Keratinocyte (primary cell): ENCODE measurements at regions not wholly inside any gene's neighbourhood (a gene's known extent, or its start where the extent isn't known, plus 50 kb on each side); places are given as distances from the start of the nearest gene placed in this dataset.

Experiments used
- DNase-seq: peaks from one replicate; pipeline ENCODE4 v3.0.0-alpha.2; 2011; ENCODE audit warnings: low read depth, missing footprints, low spot score
- FAIRE-seq: peaks from 2 replicates; lab custom pipeline; 2011; peaks lifted over from hg19 to GRCh38; lab: Jason Lieb, UNC
- H2AFZ ChIP-seq: 2 replicates; pipeline ENCODE4 v1.6.0; 2012; ENCODE audit warnings: low read length, control low read depth, inconsistent platforms; ENCODE audit not compliant: control insufficient read depth
- H3K27ac ChIP-seq: 2 replicates; pipeline ENCODE4 v1.5.1; 2011; ENCODE audit warnings: low read length; ENCODE audit not compliant: control insufficient read depth, insufficient read depth
- H3K27me3 ChIP-seq: 3 replicates; pipeline ENCODE4 v1.6.0; 2011; ENCODE audit warnings: low read length; ENCODE audit not compliant: control insufficient read depth, insufficient read depth; ENCODE audit errors: extremely low read depth
- H3K36me3 ChIP-seq, 2 experiments: 2 replicates in 1 of 2; 3 replicates in 1 of 2; pipeline ENCODE4 v1.5.1; 2011; ENCODE audit warnings: low read length in 2 of 2, mild to moderate bottlenecking in 1 of 2; ENCODE audit not compliant: control insufficient read depth in 2 of 2, insufficient read depth in 2 of 2; ENCODE audit errors: extremely low read depth in 1 of 2
- H3K4me1 ChIP-seq: 3 replicates; pipeline ENCODE4 v1.5.1; 2011; ENCODE audit warnings: low read length; ENCODE audit not compliant: control insufficient read depth, insufficient read depth; ENCODE audit errors: extremely low read depth
- H3K4me2 ChIP-seq: 3 replicates; pipeline ENCODE4 v1.6.0; 2011; ENCODE audit warnings: low read depth, low read length; ENCODE audit not compliant: control insufficient read depth, insufficient read depth; ENCODE audit errors: extremely low read depth
- H3K4me3 ChIP-seq, 3 experiments: fragments of 200-600 bp in 1 of 3; sonication (generic) in 1 of 3; 2 replicates in 2 of 3; 3 replicates in 1 of 3; pipeline ENCODE4 v1.5.1; 2011 to 2016; ENCODE audit warnings: low read length in 3 of 3, mild to moderate bottlenecking in 3 of 3, control low read depth in 2 of 3, inconsistent platforms in 1 of 3, low read depth in 1 of 3, mixed read lengths in 1 of 3, mixed run types in 1 of 3, moderate library complexity in 1 of 3; ENCODE audit not compliant: control insufficient read depth in 2 of 3, insufficient read depth in 2 of 3; ENCODE audit errors: extremely low read depth in 1 of 3
- H3K79me2 ChIP-seq: 2 replicates; pipeline ENCODE4 v1.6.0; 2012; ENCODE audit warnings: low read length; ENCODE audit not compliant: control insufficient read depth, insufficient read depth
- H3K9ac ChIP-seq: 3 replicates; pipeline ENCODE4 v1.6.0; 2011; ENCODE audit warnings: low read length; ENCODE audit not compliant: control insufficient read depth, insufficient read depth; ENCODE audit errors: extremely low read depth
- H3K9me1 ChIP-seq: 3 replicates; pipeline ENCODE4 v1.6.0; 2011; ENCODE audit warnings: low read length; ENCODE audit not compliant: control insufficient read depth, insufficient read depth; ENCODE audit errors: extremely low read depth
- H3K9me3 ChIP-seq: 2 replicates; pipeline ENCODE4 v1.5.1; 2012; ENCODE audit warnings: low read depth, low read length; ENCODE audit not compliant: control insufficient read depth
- H4K20me1 ChIP-seq: 3 replicates; pipeline ENCODE4 v1.6.0; 2011; ENCODE audit warnings: low read length; ENCODE audit not compliant: control insufficient read depth, insufficient read depth; ENCODE audit errors: extremely low read depth
- EZH2 ChIP-seq: IDR thresholded peaks from one replicate; pipeline ENCODE4 v1.6.1; 2012; ENCODE audit warnings: inconsistent platforms, mild to moderate bottlenecking, low read length, moderate library complexity
- dilution Hi-C: fragments of 300-500 bp; cut with MboI; formaldehyde crosslinking; loops from one replicate; pipeline ENCODE4 v1.7.0; 2020; ENCODE audit warnings: low sequenced_read_pairs; ENCODE audit not compliant: extremely low pct_ligation_motif_present
- TF ChIP-seq, protein P1 (sequence below), 3 experiments: IDR thresholded peaks in 1 of 3; conservative IDR thresholded peaks in 1 of 3; optimal IDR thresholded peaks in 1 of 3; 2 replicates in 2 of 3; 3 replicates in 1 of 3; pipeline versions ENCODE3 to v1.5.1; 2011; ENCODE audit warnings: low read length in 3 of 3, mild to moderate bottlenecking in 3 of 3, moderate library complexity in 2 of 3, control low read depth in 1 of 3, inconsistent platforms in 1 of 3; ENCODE audit not compliant: insufficient read depth in 2 of 3; ENCODE audit errors: extremely low read depth in 1 of 3

DNA sequence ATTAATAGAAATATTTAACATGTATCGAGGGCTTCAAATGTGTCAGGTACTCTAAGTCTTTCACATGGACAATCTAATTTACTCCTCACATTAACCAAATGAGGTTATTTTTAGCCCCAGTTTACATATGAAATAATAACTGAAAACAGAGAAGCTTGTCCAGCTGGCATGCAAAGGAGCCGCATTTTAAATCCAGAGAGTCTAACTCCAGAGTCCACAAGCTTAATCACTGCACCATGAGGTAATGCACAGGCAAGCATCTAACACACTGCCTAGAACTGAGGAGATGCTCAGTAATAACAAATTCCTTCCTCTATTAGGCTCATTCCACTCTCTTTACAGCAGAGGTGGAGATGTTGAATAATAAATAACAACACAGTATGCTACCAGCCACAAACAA lies 165.7 kb upstream of the GUCY1A2 start:
- H3K9ac ChIP-seq = no peak overlapping the region
- H3K27me3 ChIP-seq = no peaks in the 10 kb centered on the region
- no peak for DNase-seq
- no peaks in the 10 kb centered on the region for H3K4me1 ChIP-seq
- TF ChIP-seq, protein P1, sequence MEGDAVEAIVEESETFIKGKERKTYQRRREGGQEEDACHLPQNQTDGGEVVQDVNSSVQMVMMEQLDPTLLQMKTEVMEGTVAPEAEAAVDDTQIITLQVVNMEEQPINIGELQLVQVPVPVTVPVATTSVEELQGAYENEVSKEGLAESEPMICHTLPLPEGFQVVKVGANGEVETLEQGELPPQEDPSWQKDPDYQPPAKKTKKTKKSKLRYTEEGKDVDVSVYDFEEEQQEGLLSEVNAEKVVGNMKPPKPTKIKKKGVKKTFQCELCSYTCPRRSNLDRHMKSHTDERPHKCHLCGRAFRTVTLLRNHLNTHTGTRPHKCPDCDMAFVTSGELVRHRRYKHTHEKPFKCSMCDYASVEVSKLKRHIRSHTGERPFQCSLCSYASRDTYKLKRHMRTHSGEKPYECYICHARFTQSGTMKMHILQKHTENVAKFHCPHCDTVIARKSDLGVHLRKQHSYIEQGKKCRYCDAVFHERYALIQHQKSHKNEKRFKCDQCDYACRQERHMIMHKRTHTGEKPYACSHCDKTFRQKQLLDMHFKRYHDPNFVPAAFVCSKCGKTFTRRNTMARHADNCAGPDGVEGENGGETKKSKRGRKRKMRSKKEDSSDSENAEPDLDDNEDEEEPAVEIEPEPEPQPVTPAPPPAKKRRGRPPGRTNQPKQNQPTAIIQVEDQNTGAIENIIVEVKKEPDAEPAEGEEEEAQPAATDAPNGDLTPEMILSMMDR (optimal IDR thresholded peaks at IDR 0.05 in 1 of 3, IDR thresholded peaks at IDR 0.05 in 1 of 3, conservative IDR thresholded peaks at IDR 0.05 in 1 of 3; ENCODE audit: extremely low read depth in 1 of 3, insufficient read depth in 2 of 3, low read length in 3 of 3) = no peak
- no peak for TF ChIP-seq EZH2
- no peak overlapping the region for H3K4me3 ChIP-seq
- no peaks in the 10 kb centered on the region for H4K20me1 ChIP-seq
- no peaks in the 10 kb centered on the region for H3K9me3 ChIP-seq
- no peaks in the 10 kb centered on the region for H3K9me1 ChIP-seq
- dilution Hi-C loops = no loop called here
- H2AFZ ChIP-seq = no peak overlapping the region
- no peaks in the 10 kb centered on the region for H3K36me3 ChIP-seq
- no peak overlapping the region for H3K4me2 ChIP-seq
- no peak for FAIRE-seq
- no peak overlapping the region for H3K27ac ChIP-seq
- H3K79me2 ChIP-seq = no peaks in the 10 kb centered on the region

DNA sequence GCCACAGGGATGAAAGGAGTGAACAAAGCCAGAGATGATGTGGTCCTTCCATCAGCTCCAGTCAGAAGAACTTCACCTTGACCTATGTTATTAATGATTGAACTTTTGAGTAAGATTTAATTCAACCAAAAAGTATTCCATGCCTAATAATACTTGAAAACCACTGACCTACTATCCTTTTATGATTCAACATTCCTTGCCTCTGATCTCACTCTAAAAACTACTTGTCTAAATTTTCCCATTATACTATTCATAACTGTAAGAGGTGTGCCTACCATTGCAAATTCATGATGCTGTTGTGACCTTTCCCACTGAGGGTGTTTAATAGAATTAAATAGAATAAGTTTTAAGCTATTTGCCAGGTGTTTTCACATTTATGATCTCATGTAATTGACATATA lies 164.7 kb upstream of the GUCY1A2 start:
- no peaks in the 10 kb centered on the region for H3K27me3 ChIP-seq
- H3K9me3 ChIP-seq = no peaks in the 10 kb centered on the region
- TF ChIP-seq, protein P1 (optimal IDR thresholded peaks at IDR 0.05 in 1 of 3, IDR thresholded peaks at IDR 0.05 in 1 of 3, conservative IDR thresholded peaks at IDR 0.05 in 1 of 3; ENCODE audit: extremely low read depth in 1 of 3, insufficient read depth in 2 of 3, low read length in 3 of 3) = no peak
- no peak for TF ChIP-seq EZH2
- no peaks in the 10 kb centered on the region for H4K20me1 ChIP-seq
- no peak overlapping the region for H2AFZ ChIP-seq
- FAIRE-seq (no peak), DNase-seq (no peak)
- H3K79me2 ChIP-seq = no peaks in the 10 kb centered on the region
- no peaks in the 10 kb centered on the region for H3K9me1 ChIP-seq
- H3K4me1 ChIP-seq = no peaks in the 10 kb centered on the region
- H3K36me3 ChIP-seq = no peaks in the 10 kb centered on the region
- no peak overlapping the region for H3K9ac ChIP-seq
- no peak overlapping the region for H3K27ac ChIP-seq
- no peak overlapping the region for H3K4me3 ChIP-seq
- dilution Hi-C loops = no loop called here
- no peak overlapping the region for H3K4me2 ChIP-seq
